ENCODE measurements at regions not wholly inside any gene's neighbourhood (a gene's known extent, or its start where the extent isn't known, plus 50 kb on each side); places are given as distances from the start of the nearest gene placed in this dataset.
"Not testable (repeated sequence)": the region's sequence is repeated elsewhere in the genome, so short reads cannot be mapped to it uniquely, and the experiment has no call there.

GRCh38 chr2:160584972-160585494, 91.4 kb upstream of the RBMS1 start:
- no peak for DNase-seq

- DNase-seq, result no peak
Observed at GRCh38 chr2:160590664-160591063, 97.1 kb upstream of the RBMS1 start.

DNA sequence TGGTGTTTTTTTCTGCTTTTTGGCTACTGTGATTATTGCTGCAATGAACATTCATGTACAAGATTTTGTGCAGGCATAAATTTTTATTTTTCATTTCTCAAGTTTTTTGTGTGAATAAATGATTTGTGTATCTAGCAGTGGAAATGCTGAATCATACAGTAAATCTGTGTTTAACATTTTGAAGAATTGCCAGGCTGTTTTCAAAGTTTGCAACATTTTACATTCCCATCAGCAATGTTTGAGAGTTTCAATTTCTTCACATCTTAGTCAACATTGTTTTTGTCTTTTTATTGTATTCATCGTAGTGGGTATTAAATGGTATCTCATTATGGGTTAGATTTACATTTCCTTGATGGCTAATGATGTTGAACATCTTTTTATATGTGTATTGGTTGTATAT, 98.8 kb upstream of the RBMS1 start:
- no peak for DNase-seq

GRCh38 chr2:160592993-160593392, 99.4 kb upstream of the RBMS1 start:
- no peak for DNase-seq

DNA sequence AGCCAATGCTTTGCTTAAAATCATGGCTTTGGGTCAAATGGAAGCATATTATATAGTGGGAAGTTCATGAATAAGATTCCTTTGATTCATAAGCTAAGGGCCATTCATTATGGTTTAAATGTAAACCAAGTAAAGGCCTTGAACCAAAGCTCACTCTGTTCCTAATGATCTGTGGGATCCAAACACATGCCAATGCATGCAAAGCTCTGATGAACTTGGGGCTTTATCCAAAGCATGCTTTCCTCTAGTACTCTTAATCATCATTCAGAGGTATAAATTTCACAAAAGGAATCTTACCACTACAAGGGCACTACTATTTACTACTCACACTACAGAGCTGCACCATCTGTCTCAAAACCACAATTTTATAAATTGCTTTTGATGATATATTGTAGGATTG, 102.8 kb upstream of the RBMS1 start:
- no peak for DNase-seq

DNA sequence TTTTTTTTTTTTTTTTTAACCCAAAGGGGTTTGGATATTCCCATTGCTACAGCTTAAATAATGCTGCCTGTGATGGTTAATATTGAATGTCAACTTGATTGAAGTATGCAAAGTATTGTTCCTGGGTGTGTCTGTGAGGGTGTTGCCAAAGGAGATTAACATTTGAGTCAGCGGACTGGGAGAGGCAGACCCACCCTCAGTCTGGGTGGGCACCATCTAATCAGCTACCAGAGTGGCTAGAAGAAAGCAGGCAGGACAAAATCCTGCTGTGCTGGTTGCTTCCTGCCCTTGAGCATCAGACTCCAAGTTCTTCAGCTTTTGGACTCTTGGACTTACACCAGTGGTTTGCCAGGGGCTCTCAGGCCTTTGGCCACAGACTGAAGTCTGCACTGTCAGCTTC, 106.8 kb upstream of the RBMS1 start:
- not testable (repeated sequence) for DNase-seq

- DNase-seq, result no peak
Observed at GRCh38 chr2:160602073-160602472, 108.5 kb upstream of the RBMS1 start.

GRCh38 chr2:160603771-160604510, 110.3 kb upstream of the RBMS1 start:
- DNase-seq, result no peak

DNA sequence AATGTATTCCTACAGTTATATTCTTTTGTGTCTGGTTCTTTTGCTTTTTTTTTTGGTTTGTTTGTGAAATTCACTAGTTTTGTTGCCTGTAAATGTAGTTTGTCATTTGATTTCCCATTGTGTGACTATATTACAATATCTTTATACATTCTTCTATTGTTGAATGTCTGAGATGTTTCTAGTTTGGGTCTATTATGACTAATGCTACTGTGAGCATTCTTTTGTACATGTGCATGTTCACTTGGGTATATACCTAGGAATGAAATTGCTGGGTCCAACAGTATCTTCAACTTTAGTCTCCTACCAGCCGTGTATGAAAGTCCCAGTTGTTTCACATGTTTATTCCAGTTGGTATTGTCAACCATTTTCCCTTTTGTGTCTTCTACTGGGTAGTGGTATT, 112.7 kb upstream of the RBMS1 start:
- DNase-seq, result no peak

- DNase-seq, result no peak
Observed at GRCh38 chr2:160608599-160608998, 115.0 kb upstream of the RBMS1 start.

DNA sequence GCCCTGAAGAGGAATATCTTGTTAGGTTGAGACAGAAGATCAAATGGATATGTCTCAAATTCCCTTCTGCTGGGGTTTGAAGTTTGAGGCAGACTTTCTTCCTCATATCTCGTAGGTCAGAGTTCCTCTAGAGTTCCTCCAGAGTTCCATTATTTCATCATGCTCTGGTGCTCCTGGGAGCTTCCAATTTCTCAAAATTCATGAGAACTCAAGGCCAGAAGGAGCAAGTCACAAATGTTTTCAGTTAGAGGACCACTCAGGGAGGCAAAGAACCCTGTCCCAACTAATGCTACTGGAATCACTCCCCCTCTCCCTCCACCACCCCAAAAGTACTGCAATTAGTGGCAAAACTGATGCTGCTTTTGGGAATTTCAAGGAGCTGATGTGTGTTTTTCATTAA, 115.7 kb upstream of the RBMS1 start:
- no peak for DNase-seq

DNA sequence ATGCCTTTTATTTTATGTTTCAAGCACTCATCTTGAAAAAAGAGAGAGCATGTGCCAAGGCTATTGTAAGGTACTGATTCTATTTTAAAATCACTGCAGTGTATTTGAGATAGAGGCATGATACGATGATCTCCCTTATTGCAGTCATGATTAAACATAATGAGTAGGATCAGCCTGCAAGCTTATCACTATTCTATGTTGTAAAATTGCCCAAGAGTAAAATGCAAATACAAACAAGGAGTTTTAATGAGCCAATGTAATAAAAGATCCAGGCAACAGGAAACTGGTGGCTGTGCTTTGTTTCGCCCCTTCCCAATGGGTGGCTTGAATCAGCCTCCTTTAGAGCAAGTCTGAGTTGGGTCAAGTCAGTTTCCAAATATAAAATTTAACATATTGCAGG, 116.4 kb upstream of the RBMS1 start:
- no peak for DNase-seq

GRCh38 chr2:160612266-160612856, 118.8 kb upstream of the RBMS1 start:
- no peak for DNase-seq

- no peak for DNase-seq
Observed at GRCh38 chr2:160613466-160614153, 120.0 kb upstream of the RBMS1 start.

DNA sequence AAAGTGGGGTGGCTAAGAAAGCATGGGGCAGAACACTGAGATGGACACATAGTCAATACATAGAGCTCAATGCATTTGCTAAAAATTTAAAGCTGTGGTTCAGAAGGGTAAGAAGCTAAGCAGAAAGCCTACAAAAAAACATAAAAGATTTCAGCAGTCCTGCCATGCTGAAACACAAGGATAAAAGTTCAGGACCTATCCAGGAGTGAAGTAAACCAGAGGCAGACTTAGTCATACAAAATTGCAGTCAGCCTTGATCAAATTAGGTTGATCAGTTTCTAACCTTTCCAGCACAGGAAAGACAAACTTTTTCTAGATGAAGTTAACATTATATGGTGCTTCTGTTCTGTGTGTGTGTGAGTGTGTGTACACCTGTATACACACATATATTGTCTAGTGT, 120.8 kb upstream of the RBMS1 start:
- DNase-seq, result no peak

DNA sequence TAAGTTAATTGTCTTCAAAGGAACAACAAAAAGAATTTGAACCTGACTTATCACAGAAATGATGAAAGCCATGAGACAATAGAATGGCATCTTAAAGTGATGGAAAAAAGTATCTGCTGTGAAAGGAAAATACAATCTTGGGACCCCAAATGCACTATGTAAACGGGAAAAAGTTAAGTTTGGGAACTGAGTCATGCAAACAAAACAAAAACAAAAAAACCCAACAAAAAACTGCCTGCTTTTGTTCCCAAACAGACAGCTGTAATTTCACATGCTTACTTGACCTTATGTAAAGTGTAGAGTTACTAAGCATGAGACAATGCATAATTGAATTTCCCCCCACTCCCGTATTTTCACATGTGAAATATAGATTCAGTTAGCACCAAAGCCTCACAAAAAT, 122.1 kb upstream of the RBMS1 start:
- no peak for DNase-seq

GRCh38 chr2:160616149-160616548, 122.5 kb upstream of the RBMS1 start:
- DNase-seq, result no peak

GRCh38 chr2:160621748-160622147, 128.1 kb upstream of the RBMS1 start:
- no peak for DNase-seq

GRCh38 chr2:160628020-160628637, 134.5 kb upstream of the RBMS1 start:
- DNase-seq, result not testable (repeated sequence)

GRCh38 chr2:160628811-160629210, 135.2 kb upstream of the RBMS1 start:
- no peak for DNase-seq

DNA sequence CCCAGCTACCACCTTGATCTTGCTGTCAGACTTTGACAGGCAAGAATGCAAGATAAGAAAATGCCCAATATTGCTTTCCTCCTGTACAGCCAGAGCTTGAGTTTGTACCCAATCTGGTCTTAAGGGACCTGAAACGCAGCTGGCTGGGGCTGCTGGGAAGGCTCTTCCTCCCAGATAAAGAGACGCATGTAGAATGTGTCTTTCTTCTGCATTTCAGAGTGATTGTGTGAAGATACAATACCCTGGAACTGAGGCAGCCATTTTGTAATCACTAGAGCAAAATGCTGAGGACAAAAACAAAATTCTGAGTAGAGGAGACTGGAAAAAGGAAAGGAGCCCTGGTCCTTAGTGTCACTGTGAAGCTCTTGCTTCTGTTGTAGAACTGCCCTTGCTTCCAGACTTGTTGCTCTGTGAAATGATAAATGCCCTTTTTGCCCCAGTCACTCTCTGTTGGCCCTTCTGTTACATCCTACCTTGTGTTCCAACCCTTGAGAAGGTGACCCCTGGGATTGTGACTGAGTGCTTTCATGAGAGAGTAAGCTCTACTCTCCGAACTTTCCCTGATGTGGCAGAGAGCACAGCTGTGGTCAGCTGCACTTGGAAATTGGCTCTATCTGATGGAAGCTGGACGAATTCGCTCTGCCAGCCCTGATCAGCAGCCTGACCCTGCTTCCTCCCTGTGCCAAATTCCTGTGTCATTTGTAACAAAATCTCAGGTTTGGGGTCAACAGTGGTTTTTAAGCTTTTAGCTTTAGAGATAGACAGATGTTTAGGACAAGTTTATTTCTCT, 137.4 kb upstream of the RBMS1 start:
- DNase-seq, result no peak

DNA sequence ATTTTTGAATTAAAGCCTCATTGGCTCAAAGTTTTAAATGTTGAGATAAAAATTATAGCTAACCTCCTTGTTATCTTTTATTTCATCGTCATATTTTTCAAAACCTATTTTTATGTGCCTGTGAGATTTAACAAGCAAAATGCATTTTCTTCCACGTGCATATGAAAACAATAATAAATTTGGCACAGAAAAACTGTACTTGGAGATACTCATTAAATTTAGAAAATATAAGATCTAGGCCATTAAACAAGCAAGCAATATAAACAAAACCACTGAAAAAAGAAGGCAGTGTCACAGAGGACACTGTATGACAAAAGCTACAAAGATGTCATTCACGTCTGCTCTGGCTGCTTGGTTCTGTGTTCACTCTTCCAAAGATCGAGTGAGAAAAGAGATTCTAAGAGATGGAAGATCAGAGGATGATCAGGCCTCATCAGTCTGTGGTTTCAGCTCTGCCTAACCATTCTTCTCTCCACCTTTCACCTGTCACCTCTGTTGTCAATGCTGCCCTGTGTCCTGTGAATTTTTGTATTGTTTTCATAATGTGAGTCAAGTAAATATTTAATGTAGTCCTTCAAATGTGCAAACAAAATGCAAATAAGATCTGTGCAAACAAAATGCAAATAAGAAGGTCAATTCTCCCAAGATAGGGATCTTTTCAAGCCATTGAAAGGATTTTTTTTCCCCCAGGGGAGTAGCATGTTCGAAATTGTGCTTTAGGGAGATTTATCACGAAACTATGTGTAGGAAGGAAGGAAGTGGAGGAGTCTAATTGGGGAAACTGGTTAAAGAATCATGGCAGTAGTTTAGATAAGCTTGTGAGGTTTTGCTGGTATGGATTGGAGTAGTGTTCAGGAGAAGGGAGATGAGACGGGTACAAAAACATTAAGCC, 138.7 kb upstream of the RBMS1 start:
- DNase-seq, result no peak
